Forelimb muscle (tissue), 1 donor: ENCODE measurements at regions not wholly inside any gene's neighbourhood (a gene's known extent, or its start where the extent isn't known, plus 50 kb on each side); places are given as distances from the start of the nearest gene placed in this dataset.
"Not testable (repeated sequence)": the region's sequence is repeated elsewhere in the genome, so short reads cannot be mapped to it uniquely, and the experiment has no call there.

Experiments used
- DNase-seq: peaks from one replicate; pipeline ENCODE4 v3.0.0-alpha.2; 2013; ENCODE audit warnings: low read depth

- no peak for DNase-seq
Observed at GRCh38 chr2:136327162-136327852, 209.4 kb upstream of the CXCR4 start.

- DNase-seq: no peak
Observed at GRCh38 chr2:136325844-136326331, 207.9 kb upstream of the CXCR4 start.

DNA sequence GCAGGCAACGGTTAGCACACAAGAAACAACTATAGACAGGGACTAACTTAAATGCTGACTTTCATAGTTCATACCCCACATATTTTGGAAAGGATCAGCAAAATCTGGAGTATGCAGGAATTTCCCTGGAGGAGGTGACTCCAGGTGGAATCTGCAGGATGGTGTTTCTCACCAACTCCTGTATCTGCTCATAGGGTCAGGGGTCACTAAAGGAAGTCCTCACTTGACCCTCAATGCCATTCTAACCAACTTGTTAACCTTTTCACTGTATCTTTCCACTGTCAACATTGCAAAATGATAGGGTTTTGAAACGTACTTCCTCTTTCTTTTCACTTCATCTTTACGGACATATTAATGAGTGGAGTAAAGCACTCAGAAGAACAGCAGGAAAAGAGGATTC, 207.0 kb upstream of the CXCR4 start:
- no peak for DNase-seq

DNA sequence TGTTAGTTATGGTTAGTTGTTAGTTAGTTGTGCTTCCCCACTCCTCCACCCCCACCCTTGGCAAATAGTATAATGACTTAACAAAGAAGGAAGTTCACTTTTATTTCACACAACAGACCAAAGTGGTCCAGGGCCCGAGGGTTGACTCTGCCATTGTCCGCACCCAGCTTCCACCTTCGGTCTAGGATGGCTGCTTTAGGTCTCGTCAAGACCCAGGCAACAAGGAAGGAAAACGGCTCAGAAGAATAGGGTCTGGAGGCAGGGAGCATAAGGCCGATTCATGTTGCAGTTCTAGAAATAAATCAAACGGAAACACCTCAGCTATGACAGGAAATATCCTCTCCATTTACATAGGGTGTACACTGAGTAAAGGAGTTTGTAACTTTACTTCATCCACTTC, 206.0 kb upstream of the CXCR4 start:
- no peak for DNase-seq

DNA sequence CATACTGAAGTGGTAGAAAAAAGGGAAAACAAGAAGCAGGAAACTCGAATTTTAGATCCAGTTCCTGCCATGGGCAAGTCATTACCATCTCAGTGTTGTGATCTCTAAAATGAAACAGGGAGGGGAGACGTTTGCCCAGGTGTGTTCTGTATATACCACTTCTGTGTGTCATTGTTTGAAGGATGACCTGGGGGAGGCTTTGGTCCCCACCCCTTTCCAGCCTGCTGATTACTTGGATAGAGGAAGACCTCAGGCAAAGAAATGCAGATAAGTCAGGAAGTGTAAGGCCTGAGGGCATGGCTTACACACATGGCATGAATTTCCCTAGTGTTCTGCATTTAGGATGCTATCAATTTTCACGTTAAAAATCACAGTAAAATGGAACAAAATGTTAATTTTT, 205.2 kb upstream of the CXCR4 start:
- no peak for DNase-seq

GRCh38 chr2:136322428-136322827, 204.5 kb upstream of the CXCR4 start:
- DNase-seq: no peak

DNA sequence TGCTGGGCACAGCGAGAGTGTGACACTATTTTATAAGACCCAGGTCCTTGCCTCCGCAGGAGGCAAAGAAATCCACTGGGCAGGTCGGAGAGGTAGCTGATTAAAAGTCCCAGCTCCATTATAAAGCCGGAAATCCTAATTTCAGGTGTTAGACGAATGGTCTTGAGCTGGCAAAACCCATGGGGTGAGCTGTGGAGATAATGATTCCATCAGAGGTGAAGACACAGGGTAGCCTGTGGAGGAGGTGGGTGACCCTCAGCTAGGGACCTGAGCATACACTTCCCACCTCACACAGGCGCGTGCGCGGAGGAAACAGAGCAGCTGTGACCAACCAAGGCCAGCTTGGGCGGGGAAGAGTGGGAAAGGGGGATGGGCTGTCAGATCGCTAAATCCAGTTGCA, 201.7 kb upstream of the CXCR4 start:
- DNase-seq: no peak

- DNase-seq: no peak
Observed at GRCh38 chr2:136319237-136319636, 201.3 kb upstream of the CXCR4 start.

GRCh38 chr2:136314240-136314639, 196.3 kb upstream of the CXCR4 start:
- no peak for DNase-seq

DNA sequence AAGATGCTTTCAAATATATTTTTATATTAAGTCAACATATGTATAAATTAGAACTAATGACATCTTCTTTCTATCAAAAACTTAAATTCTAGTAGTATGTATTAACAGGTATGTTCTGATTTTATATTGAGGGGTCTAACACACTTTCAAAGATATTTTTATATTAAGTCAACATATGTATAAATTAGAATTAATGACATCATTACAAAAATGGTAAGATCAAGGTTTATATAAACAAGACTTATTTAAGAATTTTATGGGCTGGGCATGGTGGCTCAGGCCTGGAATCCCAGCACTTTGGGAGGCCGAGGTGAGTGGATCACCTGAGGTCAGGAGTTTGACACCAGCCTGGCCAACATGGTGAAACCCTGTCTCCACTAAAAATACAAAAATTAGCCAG, 194.6 kb upstream of the CXCR4 start:
- DNase-seq: not testable (repeated sequence)

GRCh38 chr2:136310797-136311603, 193.1 kb upstream of the CXCR4 start:
- DNase-seq: no peak

DNA sequence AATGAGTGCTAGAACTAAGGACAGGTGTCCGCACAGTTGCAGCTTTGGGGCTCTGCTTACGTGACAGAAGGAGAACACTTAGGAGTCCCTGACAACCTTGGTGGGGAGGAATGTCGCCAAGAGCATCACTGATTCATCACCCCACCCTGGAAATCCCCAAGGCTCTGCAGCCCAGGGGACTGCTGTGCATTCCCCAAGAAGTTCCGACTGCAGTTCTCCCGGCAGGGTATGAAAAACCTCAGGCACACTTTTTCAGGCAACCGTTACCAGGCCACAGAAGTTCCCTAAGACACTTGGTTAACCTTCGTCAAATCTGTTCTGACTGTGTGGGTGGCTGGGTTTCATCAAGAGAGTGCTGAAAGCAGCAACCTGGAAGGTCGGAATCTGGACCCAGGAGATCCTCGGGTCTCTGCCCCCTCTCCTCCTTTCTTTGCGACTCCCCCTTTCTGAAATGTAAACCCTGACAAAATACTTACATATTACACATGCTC, 192.1 kb upstream of the CXCR4 start:
- no peak for DNase-seq

- DNase-seq: no peak
Observed at GRCh38 chr2:136308611-136309010, 190.7 kb upstream of the CXCR4 start.

- no peak for DNase-seq
Observed at GRCh38 chr2:136306836-136307235, 188.9 kb upstream of the CXCR4 start.

DNA sequence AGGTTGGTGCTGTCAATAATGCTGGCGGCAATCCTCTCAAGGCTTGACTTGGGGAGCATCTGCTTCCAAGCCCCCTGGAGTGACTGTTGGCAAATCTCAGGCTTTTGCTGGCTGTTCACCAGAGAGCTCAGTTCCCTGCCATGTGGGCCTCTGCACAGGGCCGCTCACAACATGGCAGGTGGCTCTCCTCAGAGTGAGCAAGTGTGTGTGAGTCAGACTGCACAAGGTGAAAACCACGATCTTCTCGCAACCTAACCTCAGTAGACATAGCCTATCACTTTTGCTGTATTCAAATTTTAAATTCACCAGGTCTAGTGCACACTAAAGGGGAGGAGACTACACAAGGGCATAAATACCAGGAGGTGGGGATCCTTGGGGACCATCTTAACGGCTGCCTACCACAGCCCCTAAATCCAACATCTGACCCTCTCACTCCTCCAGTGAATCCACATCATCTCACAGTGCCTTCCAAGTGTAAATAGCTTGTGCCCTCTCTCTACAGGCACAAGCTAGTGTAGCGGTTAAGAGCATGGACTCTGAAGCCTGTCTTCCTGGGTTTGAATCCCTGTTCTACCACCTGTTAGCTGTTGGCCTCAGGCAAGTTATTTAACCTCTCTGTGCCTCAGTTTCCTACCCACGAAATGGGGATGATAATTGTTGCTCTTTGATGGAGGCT, 187.7 kb upstream of the CXCR4 start:
- no peak for DNase-seq

DNA sequence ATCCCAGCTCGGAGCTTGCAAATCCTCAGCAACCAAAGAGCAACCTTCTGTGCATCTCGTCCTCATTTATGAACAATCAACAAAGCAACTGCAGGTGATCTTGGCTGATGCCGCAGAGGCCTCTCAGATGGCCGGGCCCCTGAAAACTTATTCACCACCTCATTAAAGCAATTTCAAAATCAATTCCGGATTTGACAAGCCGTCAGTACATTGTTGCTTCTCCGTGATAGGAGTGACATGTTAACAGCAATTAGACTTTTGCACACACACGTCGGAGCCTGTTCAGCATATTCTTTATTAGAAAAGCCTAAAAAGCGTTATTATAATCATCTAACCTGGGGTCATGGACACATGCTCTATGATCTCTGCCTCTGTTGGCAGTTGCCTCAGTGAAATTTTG, 183.1 kb upstream of the CXCR4 start:
- no peak for DNase-seq

GRCh38 chr2:136298631-136299030, 180.7 kb upstream of the CXCR4 start:
- no peak for DNase-seq

DNA sequence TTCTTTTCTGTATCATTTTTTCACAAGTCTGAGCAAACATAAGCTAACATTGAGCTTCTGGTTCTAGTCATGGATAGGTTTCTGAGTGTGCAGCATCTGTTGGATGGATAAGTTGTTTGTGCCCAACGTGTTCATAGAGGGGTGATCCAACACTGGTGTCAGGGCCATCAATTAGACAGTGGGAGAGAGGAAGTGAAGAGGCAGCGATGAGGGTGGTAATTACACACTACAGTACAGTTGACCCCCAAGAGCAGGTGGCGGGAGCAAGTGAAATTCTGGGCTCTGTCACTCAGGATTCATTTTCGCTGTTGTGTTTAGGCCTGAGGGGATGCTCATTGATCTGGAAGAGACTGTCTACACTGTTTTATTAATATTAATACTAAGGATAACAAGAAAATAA, 180.0 kb upstream of the CXCR4 start:
- DNase-seq: no peak

DNA sequence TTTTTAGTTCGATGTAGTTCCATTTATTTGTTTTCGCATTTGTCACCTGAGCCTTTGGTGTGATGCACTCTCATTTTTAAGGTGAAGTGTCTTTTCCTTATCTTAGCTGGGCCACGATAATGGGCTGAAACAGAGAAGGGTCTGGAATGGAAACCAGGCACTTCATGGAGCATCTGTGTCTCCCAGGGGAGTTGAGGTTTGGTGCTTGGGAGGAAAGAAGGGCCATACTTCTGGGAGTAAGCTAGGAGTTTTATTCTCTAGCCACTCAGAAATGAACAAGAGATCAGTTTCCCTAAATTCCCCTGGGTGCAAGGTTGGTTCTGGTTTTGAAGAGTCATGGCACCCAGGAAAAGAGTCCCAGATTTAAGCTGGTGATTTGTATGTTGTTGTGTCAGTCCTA, 179.4 kb upstream of the CXCR4 start:
- no peak for DNase-seq

DNA sequence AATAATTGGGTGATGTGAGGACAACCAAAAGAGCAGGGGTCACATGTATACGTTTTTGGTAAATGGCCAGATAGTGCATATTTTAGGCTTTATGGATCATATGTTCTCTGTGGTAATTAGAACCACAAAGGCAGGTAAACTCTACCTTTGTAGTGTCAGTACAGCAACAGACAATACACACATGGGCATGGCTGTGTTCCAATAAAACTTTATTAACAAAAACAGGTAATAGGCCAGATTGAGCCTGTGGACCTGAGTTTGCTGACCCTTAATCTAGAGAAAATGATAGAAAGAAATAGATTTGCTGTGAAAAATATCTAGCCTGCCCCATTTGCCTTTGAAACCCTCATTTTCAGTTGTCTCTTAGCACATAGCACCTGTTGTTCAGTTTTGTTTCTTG, 177.2 kb upstream of the CXCR4 start:
- DNase-seq: no peak

DNA sequence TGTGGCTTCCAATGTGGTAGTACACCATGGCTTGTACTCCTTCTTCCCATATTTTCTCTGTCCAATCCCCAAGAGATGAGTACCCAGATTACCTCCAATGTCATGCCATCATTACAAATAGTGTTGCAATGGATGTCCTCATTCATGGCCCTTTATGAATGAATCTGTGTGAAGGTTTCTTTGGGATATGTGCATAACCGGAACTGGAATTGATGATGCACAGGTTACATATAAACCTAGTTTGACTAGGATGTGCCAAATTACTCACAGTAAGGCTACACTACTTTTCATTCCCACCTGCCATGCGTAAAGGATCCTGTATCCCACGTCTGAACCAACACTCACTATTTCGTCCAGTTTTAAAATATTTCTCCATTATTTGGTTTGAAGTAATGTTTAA, 173.9 kb upstream of the CXCR4 start:
- DNase-seq: no peak

- no peak for DNase-seq
Observed at GRCh38 chr2:136290326-136290725, 172.4 kb upstream of the CXCR4 start.

- no peak for DNase-seq
Observed at GRCh38 chr2:136288249-136288648, 170.3 kb upstream of the CXCR4 start.
